Spinal cord (tissue), 9 donors: ENCODE measurements at regions not wholly inside any gene's neighbourhood (a gene's known extent, or its start where the extent isn't known, plus 50 kb on each side); places are given as distances from the start of the nearest gene placed in this dataset.

Source experiments
- DNase-seq, 6 donors: peaks; one replicate each; pipeline versions ENCODE4 v3.0.0 to v3.0.0-alpha.2; 2013 to 2015; ENCODE audit warnings: low spot score in 6 of 6, low read depth in 4 of 6
- H3K27ac ChIP-seq: one replicate; pipeline ENCODE4 v1.5.1; 2013; ENCODE audit warnings: low read depth, low read length, control low read depth
- H3K27me3 ChIP-seq: one replicate; pipeline ENCODE4 v1.6.1; 2013; ENCODE audit warnings: low read length; ENCODE audit not compliant: control insufficient read depth, insufficient read depth
- H3K36me3 ChIP-seq: one replicate; pipeline ENCODE4 v1.6.1; 2013; ENCODE audit warnings: low read length; ENCODE audit not compliant: control insufficient read depth, insufficient read depth
- H3K4me1 ChIP-seq: one replicate; pipeline ENCODE4 v1.6.1; 2013; ENCODE audit warnings: low read length; ENCODE audit not compliant: control insufficient read depth, insufficient read depth
- H3K4me3 ChIP-seq: one replicate; pipeline ENCODE4 v1.5.1; 2013; ENCODE audit warnings: low read depth, low read length, control low read depth
- H3K9me3 ChIP-seq: one replicate; pipeline ENCODE4 v1.6.1; 2013; ENCODE audit warnings: low read length; ENCODE audit not compliant: control insufficient read depth, insufficient read depth
- WGBS: methylation state at CpG from one replicate; pipeline ENCODE4 v1.1.5; 2013; ENCODE audit warnings: missing lambda C conversion rate; ENCODE audit not compliant: insufficient coverage; 5-methylcytosine and 5-hydroxymethylcytosine counted together
- donor health status: healthy.

- 78% methylated on average over 3 of the region's 3 CpGs for WGBS
- H3K36me3 ChIP-seq, result no peaks in the 10 kb centered on the region
- peaks cover 8% of the 10 kb centered on the region for H3K9me3 ChIP-seq
- no peaks in the 10 kb centered on the region for H3K27me3 ChIP-seq
- H3K4me1 ChIP-seq, result no peaks in the 10 kb centered on the region
- no peak overlapping the region for H3K27ac ChIP-seq
- no peak overlapping the region for H3K4me3 ChIP-seq
- no peak for DNase-seq
Observed at GRCh38 chr6:19501737-19502245, 335.4 kb upstream of the ID4 start.

- WGBS, result no CpG with 5 or more reads among the region's 2 CpGs
- Histone ChIP-seq H3K27ac (no peak overlapping the region), H3K4me1 (no peaks in the 10 kb centered on the region), H3K4me3 (no peak overlapping the region), H3K36me3 (no peaks in the 10 kb centered on the region), H3K27me3 (no peaks in the 10 kb centered on the region), H3K9me3 (peaks cover 10% of the 10 kb centered on the region)
- no peak for DNase-seq
Observed at GRCh38 chr6:19502301-19502700, 334.9 kb upstream of the ID4 start.

- Histone ChIP-seq H3K4me3 (no peak overlapping the region), H3K4me1 (no peaks in the 10 kb centered on the region), H3K9me3 (peaks cover 21% of the 10 kb centered on the region), H3K27ac (no peak overlapping the region), H3K36me3 (no peaks in the 10 kb centered on the region), H3K27me3 (peaks cover 3% of the 10 kb centered on the region)
- no peak for DNase-seq
- WGBS, result 84% methylated on average over 3 of the region's 4 CpGs
Observed at GRCh38 chr6:19515939-19516338, 321.2 kb upstream of the ID4 start.

- Histone ChIP-seq H3K4me3 (no peak overlapping the region), H3K4me1 (no peaks in the 10 kb centered on the region), H3K9me3 (peaks cover 10% of the 10 kb centered on the region), H3K27ac (no peak overlapping the region), H3K27me3 (peaks cover 3% of the 10 kb centered on the region), H3K36me3 (no peaks in the 10 kb centered on the region)
- no CpG with 5 or more reads among the region's 2 CpGs for WGBS
- DNase-seq, result no peak
Observed at GRCh38 chr6:19519941-19520340, 317.2 kb upstream of the ID4 start.

GRCh38 chr6:19524366-19525186 is 312.6 kb upstream of the ID4 start:
- Histone ChIP-seq H3K36me3 (no peaks in the 10 kb centered on the region), H3K9me3 (no peaks in the 10 kb centered on the region), H3K4me1 (no peaks in the 10 kb centered on the region), H3K27me3 (peaks cover 3% of the 10 kb centered on the region), H3K27ac (no peak overlapping the region), H3K4me3 (no peak overlapping the region)
- no CpG with 5 or more reads among the region's 2 CpGs for WGBS
- DNase-seq, result no peak

- Histone ChIP-seq H3K27ac (no peak overlapping the region), H3K27me3 (peaks cover 2% of the 10 kb centered on the region), H3K4me1 (no peaks in the 10 kb centered on the region), H3K36me3 (no peaks in the 10 kb centered on the region), H3K9me3 (no peaks in the 10 kb centered on the region), H3K4me3 (no peak overlapping the region)
- DNase-seq, result peak in 1 of 6 donors; percentile 56
- WGBS, result no CpG with 5 or more reads among the region's 3 CpGs
Observed at GRCh38 chr6:19525673-19526072, 311.5 kb upstream of the ID4 start.

GRCh38 chr6:19530188-19530587 is 307.0 kb upstream of the ID4 start:
- Histone ChIP-seq H3K4me1 (no peaks in the 10 kb centered on the region), H3K27me3 (no peaks in the 10 kb centered on the region), H3K27ac (no peak overlapping the region), H3K4me3 (no peak overlapping the region), H3K9me3 (peaks cover under 1% of the 10 kb centered on the region), H3K36me3 (no peaks in the 10 kb centered on the region)
- WGBS, result no CpG with 5 or more reads among the region's 1 CpG
- DNase-seq, result no peak

GRCh38 chr6:19535351-19535750 is 301.8 kb upstream of the ID4 start:
- H3K27ac ChIP-seq, result no peak overlapping the region
- no CpG with 5 or more reads among the region's 2 CpGs for WGBS
- no peaks in the 10 kb centered on the region for H3K36me3 ChIP-seq
- H3K9me3 ChIP-seq, result peaks cover 3% of the 10 kb centered on the region
- peaks cover 5% of the 10 kb centered on the region for H3K4me1 ChIP-seq
- no peak overlapping the region for H3K4me3 ChIP-seq
- H3K27me3 ChIP-seq, result peaks cover 4% of the 10 kb centered on the region
- DNase-seq, result peak in 5 of 6 donors; percentile 29 to 76 (median 46)

- Histone ChIP-seq H3K9me3 (peaks cover 3% of the 10 kb centered on the region), H3K27me3 (peaks cover 4% of the 10 kb centered on the region), H3K4me3 (no peak overlapping the region), H3K4me1 (peaks cover 5% of the 10 kb centered on the region), H3K27ac (no peak overlapping the region), H3K36me3 (no peaks in the 10 kb centered on the region)
- 82% methylated on average over 3 of the region's 3 CpGs for WGBS
- DNase-seq, result no peak
Observed at GRCh38 chr6:19536838-19537237, 300.3 kb upstream of the ID4 start.

- Histone ChIP-seq H3K9me3 (peaks cover 3% of the 10 kb centered on the region), H3K36me3 (no peaks in the 10 kb centered on the region), H3K27ac (no peak overlapping the region), H3K4me1 (peaks cover 5% of the 10 kb centered on the region), H3K27me3 (peaks cover 4% of the 10 kb centered on the region), H3K4me3 (no peak overlapping the region)
- DNase-seq, result no peak
- 75% methylated on average over 9 of the region's 12 CpGs for WGBS
Observed at GRCh38 chr6:19538096-19538495, 299.1 kb upstream of the ID4 start.
